ENCODE measurements at regions not wholly inside any gene's neighbourhood (a gene's known extent, or its start where the extent isn't known, plus 50 kb on each side); places are given as distances from the start of the nearest gene placed in this dataset.
"Not testable (repeated sequence)": the region's sequence is repeated elsewhere in the genome, so short reads cannot be mapped to it uniquely, and the experiment has no call there.

GRCh38 chr2:217366266-217366895, 506.5 kb upstream of the TNP1 start:
- DNase-seq: no peak

DNA sequence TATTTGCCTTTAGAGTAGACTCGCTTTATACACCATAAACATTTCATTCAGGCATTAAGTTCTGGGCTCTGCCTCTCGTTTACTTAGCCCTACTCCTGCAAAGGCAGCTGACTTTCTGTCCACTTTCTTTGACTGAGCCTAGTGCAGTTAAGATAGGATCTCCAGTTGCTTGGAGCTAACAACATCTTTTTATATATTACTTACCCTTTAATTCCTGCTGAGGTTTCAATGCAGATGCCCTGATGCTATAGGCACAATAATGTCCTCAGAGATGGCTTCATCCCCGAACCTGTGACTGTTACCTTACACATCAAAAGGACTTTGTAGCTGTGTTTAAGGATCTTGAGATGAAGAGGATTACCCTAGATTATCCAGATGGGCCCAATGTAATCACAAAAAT, 505.8 kb upstream of the TNP1 start:
- DNase-seq: no peak

DNA sequence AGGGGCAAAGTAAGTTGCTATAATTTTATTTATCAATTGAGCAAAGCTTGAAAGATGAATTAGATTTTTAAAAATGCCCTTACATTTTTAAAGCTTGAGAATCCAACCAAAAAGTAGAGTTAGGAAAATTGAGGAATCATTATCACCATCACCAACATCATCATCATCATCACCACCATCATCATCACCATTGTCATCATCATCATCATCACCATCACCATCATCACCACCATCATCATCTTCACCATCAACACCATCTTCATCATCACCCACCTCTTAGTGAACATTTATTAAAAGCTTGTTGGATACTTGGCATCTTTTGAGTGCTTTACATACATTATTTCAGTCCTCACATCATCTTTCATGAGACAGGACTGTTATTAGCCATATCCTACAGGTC, 504.4 kb upstream of the TNP1 start:
- no peak for DNase-seq

DNA sequence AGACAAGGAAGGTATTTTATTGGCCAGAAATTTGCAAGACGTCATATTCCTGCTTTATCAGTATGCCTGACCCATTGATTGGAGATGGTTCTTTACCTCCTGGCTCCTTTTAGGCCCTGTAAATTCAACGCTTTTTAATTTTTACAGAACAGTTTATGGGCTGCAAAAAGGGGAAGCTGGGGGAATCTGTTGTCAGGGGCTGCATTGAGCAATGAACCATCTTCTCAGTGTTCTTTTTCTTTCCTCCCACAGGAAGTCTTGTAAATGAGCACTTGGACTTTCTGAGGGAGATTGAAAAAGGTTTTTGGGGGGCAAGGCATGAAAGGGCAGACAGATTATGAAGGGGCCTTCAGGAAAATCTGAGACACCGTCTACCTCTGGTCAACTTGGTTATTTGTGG, 503.6 kb upstream of the TNP1 start:
- DNase-seq: no peak

GRCh38 chr2:217362710-217363109, 502.8 kb upstream of the TNP1 start:
- no peak for DNase-seq

GRCh38 chr2:217362286-217362685, 502.4 kb upstream of the TNP1 start:
- no peak for DNase-seq

- DNase-seq: no peak
These were observed 501.6 kb upstream of the TNP1 start for GRCh38 chr2:217361483-217361880.

DNA sequence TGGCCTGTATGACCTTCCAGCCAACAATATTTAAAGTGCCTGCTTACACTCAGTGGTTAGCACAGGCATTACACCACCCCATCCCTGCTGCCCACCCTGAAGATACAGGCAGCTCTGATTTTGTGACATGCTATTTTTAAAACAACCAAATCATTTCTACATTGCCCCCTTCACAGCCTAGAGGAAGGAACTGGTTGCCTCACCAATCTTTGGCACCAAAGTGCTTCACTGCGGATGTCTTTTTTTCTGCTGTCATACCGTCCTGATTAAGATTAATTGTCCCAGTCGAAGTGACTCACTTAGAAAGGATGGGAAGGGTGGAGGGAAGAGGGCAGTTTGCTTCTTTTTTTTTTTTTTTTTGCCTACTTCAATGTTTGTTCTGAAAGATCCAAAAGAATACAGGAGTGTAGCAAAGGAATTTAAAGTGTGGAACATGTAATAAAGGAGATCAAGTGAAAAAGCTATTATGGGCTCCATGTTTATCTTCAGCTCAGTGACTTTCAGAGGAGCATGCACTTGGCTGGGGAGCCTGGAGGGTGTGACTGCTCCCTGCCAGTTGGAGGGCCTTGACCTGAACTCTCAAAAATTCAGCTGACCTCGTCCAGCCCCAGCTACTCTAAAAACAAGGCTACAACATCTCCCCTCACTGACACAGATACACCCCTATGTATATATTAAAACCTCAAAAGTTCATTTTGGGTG, 501.1 kb upstream of the TNP1 start:
- no peak for DNase-seq

GRCh38 chr2:217360111-217360510, 500.2 kb upstream of the TNP1 start:
- no peak for DNase-seq

- no peak for DNase-seq
These were observed 498.2 kb upstream of the TNP1 start for GRCh38 chr2:217357886-217358620.

DNA sequence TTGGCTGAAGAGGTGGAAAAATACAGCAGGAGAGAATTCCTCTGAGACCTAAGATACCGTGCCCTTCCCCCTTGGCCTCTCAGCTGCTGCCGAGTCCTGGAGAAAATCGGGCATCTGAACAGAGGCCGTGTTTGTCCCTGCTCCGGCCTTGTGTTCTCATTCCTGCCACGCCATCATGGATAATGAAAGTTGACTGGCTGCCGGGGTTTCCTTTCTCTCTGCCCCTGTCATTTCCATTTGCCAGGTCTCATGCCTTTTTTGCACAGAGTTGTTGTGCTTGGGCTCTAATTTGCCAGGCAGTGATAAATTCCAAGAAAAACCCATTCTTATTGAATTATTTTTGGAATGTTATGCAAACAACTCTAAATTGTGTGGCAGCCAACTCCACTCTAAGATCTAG, 496.9 kb upstream of the TNP1 start:
- no peak for DNase-seq

DNA sequence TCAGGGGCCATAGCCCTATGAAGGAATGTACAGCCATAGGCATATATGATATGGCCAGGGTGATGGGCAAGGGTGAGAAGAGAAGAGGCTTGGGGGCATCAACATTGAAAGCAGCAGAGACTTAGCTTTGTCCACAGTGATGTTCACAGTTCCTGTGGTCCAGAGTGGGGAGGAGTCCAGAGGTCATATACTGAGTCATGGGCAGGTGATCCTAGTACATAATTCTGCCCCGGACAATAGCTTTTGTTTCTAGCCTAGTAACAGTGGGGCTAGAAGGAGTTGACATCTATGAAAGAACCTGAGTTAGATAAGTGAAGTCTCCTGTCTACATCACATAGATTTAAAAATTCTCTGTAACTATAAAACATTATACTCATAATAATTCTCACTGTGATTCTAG, 496.3 kb upstream of the TNP1 start:
- no peak for DNase-seq

GRCh38 chr2:217353591-217353990, 493.7 kb upstream of the TNP1 start:
- no peak for DNase-seq

DNA sequence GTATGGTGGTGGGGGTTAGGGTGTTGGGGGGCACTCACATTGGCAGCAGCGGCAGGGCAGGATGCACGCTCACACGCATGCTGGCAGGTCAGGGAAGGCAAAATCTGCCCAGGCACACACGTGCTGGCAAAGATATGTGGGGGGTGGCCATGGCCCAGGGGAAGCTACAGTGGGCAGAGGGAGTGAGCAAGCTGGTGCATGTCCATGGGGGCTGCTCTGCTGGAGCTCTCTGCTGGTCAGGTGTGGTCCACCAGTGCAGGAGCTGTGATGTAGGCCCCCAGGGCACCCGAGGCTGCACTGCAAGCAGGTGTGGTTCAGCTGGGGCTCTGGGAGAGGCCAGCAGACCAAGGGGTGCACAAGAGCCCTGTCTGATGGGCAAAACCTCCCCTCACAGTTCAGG, 491.5 kb upstream of the TNP1 start:
- no peak for DNase-seq

DNA sequence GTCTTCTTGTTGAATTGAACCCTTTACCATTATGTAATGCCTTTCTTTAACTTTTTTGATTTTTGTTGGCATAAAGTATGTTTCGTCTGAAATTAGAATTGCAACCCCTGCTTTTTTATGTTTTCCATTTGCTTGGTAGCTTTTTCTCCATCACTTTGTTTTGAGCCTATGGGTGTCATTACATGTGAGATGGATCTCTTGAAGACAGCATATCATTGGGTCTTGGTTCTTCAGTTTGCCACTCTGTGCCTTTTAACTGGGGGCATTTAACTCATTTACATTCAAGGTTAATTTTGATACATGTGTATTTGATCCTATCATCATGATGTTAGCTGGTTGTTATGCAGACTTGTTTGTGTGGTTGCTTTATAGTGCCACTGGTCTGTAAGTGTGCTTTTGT, 489.4 kb upstream of the TNP1 start:
- no peak for DNase-seq

- DNase-seq: not testable (repeated sequence)
These were observed 487.8 kb upstream of the TNP1 start for GRCh38 chr2:217347630-217348029.

DNA sequence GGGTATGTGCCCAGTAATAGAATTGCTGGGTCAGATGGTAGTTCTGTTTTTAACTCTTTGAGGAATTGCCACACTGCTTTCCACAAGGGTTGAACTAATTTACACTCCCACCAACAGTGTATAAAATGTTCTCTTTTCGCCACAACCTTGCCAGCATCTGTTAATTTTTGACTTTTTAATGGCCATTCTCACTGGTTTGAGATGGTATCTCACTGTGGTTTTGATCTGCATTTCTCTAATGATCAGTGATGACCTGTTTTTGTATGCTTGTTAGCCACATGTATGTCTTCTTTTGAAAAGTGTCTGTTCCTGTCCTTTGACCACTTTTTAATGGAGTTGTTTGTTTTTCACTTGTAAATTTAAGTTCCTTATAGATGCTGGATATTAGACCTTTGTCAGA, 486.2 kb upstream of the TNP1 start:
- DNase-seq: not testable (repeated sequence)

GRCh38 chr2:217340899-217341298, 481.0 kb upstream of the TNP1 start:
- no peak for DNase-seq

GRCh38 chr2:217340176-217340575, 480.3 kb upstream of the TNP1 start:
- no peak for DNase-seq

- DNase-seq: no peak
These were observed 479.9 kb upstream of the TNP1 start for GRCh38 chr2:217339753-217340152.

DNA sequence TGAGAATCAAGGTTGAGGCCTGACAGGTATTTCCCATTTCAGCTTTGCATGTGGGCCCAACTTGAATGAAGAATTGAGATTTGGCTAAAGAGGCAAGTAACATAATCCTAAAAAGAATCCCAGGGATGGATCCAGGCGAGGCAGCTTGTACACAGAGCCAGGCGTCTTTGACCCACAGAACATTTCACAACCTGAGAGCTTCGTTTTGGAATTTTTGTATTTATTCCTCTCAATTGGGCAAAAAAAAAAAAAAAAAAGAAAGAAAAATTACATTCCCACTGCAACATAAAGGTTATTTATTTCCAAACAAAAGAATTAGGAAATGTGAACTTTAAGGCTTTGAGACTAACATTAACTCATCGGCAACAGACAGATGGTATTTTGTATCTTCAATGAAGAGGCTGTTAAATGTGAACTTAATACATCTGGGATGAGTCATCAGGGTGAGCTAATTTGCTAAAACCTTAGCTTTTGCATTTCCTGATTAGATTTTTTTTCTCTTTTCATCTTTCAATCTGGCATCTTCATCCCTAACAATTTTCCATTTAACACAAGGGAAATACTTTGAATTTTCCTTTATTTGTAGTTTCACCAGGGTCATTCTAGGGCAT, 478.5 kb upstream of the TNP1 start:
- DNase-seq: no peak

- no peak for DNase-seq
These were observed 477.9 kb upstream of the TNP1 start for GRCh38 chr2:217337771-217338170.

- DNase-seq: no peak
These were observed 476.8 kb upstream of the TNP1 start for GRCh38 chr2:217336694-217337093.

Data from occipital lobe (tissue), 1 donor.